Fibroblast of the conjunctiva (primary cell): ENCODE measurements at regions not wholly inside any gene's neighbourhood (a gene's known extent, or its start where the extent isn't known, plus 50 kb on each side); places are given as distances from the start of the nearest gene placed in this dataset.

Source experiments
- DNase-seq: peaks from one replicate; pipeline ENCODE4 v3.0.0-alpha.2; 2010; ENCODE audit warnings: low read depth

DNA sequence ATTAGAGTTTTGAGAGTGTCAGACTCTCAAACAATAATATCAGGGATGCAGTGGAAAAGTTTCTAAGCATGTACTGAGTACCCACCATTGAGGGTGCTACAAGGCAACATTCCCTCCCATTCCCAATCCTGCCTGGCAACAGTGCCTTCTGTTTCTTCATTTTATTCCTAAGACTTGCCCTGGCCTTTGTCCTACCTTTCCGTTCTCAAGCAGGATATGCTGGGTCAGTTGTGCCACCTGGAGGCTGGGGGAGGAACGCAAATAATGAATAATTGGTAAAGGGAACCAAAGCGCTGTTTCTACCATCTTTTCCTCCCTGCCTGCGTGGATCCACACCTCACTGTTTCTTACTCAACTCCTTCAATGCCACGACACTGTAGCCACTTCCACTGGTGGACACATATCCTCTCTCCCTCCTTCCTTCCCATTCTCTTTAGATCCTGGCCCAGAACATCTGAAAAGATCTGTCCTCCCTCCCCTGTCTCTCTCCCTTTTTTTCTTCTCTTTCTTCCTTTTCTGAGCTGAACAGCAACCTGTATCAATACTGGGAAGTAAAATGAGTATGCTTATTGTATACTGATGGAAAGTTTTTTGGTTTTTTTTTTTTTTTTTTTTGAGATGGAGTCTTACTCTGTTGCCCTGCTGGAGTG lies 149.5 kb downstream of the C9orf152 start:
- no peak for DNase-seq

DNA sequence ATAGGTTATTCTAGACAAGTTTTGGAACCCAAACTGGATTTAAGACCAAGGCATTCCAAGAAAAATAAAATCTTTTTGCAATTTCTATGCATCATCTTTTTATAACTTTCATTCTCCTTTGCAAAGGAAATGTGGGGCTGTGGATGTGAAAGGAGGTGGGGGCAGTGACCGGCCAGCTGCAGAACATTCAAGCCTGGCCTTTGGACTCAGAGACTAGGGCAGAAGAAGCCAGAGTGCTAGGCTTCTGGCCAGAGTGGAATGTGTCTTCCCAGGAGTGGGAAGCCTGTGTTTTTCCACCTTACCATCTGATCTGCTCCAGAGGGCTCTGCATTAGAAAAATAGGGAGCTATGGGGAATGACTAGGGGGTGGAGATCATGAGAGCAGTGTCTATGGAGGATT lies 148.5 kb downstream of the C9orf152 start:
- DNase-seq: no peak

DNA sequence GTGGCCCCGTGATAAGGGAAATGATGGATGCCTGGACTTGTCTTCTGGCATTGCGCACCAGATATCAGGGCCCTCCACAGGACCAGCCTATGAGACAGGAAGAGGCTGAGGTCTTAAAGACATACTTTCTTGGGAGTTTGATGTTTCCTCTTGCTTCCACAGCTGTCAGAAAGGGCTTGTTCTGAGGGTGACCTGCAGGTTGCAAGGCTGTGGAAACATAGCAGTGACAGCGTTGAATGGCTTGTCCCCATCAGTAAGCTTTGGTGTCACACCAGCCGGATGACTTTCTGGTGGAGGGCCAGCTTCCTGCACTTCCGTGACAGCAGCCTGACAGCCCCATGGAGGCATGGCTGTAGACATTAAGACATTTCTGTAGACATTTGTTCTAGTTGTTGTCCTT lies 143.2 kb downstream of the C9orf152 start:
- no peak for DNase-seq

DNA sequence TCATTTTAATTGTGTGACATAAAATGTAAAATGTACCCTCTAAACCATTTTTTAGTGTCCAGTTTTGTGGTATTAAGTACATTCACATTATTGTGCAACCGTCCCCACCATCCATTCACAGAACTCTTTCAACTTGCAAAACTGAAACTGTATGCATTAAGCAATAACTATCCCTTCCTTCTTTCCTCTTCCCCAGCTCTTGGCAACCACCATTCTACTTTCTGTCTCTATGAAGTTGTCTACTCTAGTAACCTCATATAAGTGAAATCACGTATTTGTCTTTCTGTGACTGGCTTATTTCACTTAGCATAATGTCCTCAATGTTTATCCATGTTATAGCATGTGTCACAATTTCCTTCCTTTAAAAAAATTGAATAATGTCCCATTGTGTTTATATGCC lies 142.4 kb downstream of the C9orf152 start:
- DNase-seq: peak; percentile 47

DNA sequence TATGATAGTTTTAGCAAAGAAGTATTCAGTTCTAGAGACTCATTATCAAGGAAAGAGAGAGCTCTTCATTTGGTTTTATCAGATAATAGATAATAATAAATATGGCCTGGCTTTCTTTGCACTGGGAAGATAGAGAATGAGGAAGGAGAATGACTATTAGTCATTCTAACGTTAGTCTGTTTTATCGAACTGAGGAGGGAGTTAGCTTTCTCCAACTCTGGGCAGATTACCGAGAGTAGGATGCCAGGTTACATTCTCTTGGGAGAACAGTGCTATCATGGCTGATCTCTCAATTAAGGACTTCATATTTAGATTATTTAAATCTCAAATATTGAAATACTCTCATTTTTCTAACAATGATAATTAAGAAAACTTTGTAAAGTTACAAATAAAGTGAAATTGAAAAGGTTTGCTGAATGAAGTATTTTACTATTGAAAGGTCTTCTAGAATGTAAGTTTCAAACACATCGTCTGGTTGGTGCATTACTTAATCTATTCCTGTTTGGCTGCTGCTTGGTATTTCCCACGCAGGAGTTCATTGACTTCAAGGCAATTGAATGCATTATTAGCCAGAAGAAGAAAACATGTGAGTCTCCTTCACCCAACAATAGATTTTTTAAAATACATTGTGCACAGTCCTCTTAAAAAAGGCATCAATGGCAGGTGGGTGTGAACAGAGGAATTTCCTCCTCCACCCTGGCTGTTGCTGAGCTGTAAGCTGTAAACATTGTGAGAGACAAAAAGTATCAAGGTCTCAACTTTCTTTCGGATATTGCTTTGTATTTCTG lies 140.8 kb downstream of the C9orf152 start:
- DNase-seq: no peak

DNA sequence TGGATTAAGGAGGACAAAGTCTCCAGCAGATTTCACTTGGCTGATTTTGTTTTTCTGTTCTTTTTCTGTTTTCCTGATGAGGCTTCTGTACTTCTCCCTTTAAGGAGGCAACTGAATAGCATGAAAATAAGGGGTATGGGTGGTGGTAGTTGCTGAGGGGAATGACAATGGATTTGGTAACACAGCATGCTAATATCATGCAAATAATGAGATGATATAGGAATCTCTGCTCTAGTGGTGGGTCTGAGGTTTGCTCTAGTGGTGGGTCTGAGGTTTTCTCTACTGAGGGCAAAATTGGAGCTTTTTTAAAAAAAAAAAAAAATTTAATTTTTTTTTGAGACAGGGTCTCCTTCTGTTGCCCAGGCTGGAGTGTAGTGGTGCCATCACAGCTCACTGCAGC lies 139.7 kb downstream of the C9orf152 start:
- DNase-seq: no peak

DNA sequence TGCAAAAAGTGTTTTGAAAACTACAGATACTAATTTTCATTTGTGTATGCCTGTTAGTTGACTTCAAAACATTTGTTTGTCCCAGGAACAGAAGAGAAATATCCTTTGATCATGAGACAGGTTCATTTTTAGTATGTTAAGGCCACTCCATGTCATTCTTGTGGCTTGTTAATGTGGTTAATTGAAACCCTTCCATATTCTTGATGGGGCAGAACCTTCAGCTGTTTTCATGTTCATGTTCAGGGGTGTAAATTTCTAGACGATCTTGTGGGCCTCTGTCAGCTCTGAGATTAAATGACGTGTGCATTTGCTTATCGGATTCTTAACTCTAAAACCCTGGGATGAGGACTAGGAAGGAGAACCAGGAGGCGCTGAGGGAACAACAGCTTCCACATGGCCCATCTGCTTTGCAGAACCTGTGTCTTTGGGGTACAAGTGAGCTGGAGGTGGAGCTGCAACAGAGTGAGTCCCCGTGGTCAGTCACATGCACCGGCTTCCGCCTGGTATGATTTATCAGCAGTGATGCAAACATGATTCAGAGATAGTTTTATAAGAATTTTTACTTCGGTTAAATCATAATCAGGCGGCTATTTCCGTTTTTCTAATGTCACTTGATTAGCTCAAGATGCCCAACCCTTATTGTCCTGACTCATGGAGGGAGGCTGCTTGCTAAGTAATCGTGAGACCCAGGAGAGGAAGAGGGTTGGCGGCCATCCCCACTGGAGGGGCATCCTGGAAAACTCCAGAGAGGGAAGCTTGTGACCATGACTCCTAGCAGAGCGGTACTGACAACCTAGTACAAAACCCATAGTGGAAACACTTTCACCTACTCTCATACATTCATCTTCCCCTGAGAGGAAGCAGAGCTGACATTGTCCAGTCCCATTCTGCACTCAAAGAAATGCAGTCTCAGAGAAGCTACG lies 138.4 kb downstream of the C9orf152 start:
- DNase-seq: peak; percentile 53

DNA sequence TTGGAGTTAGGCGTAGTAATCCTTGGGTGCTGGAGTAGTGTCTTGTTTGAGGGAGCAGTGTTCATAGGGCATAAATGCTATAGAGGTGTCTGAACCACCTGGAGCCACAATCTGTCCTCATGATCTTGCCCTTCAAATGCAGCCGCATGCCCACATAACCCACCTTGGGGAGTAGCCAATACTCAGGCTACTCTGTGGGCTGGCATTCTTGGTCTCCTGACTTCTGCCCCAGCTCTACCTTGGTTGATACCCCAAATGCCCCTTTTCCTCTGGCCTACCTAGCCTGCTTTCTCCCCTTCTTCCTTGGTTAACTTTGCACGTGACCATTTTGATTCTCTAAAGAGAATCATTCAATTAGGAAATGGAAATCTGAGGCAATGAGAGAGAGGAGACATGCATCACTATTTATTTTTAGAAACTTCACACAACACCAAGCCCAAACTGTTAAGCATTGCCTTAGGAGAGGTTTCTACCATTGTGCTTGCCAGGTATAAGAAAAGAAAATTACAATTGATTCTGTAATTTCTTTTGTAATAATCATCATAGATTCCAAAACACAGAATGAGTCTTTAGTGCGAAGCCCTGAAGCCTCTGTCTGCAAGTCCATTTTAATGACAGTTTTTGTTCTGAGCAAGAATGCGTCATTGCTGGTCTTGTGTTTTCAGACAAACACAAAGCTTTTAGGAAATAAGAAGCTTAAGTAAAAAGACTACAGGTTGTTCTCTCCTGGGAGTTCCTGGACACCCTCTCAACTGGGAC lies 135.2 kb downstream of the C9orf152 start:
- no peak for DNase-seq

DNA sequence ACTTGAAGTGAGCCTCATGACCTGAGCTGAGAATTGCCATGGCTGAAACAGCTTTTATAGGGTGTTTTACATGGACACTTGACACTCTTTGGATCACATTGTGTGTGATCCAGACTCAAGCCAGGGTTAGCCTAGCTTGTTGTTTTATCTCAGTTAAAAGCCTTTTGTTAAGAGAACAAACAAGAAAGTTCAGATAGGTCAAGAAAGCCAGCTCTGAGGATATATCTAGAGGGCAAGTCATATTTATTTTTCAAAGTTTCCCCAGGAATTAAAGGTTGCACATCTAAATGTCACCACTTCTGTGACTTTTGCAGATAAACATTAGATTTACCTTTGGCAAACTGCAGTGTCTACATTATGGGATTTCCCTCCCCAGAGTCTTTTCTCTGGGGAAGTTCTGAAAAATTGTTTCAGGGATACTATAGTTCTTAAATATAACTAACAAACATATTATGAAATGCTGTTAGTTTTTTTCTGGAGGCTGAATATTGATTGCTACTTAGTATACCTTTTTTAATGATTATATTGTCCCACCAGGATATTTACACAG lies 134.5 kb downstream of the C9orf152 start:
- no peak for DNase-seq

DNA sequence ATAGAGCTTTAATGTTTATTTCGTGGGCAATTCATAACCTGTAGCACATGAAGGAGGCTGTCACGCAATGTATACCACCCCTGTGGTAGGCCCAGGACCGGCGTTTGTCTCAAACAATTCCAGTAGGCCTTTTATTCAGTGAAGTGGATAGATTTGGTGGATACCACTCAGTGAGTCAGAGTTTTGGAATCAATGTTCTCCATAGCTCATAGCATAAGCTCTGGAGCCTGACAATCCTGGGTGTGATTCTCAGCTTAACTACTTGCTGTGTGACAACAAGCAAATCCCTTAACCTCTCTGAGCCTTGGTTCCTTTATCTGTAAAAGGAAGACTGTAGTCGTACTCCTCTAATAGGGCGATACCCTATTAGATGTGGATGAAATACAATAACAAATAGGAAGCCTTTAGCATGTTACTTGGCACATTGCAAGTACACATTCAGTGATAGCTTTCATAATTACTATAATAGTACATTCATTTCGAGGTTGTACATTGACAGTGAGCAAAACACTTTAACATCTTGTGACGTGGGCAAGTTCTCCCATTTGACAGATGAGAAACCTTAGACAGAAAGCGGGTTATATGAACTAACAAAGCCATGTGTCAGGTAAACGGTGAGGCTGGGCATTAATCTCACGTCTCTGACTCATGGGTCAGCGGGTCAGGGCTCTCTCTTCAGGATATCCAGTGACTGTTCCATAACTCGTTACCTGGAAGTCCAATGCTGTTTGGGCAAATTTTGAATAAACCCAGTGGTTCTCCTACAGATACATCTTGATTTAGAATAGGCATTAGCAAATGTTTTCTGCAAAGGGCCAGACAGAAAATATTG lies 130.8 kb downstream of the C9orf152 start:
- peak; percentile 27 for DNase-seq

DNA sequence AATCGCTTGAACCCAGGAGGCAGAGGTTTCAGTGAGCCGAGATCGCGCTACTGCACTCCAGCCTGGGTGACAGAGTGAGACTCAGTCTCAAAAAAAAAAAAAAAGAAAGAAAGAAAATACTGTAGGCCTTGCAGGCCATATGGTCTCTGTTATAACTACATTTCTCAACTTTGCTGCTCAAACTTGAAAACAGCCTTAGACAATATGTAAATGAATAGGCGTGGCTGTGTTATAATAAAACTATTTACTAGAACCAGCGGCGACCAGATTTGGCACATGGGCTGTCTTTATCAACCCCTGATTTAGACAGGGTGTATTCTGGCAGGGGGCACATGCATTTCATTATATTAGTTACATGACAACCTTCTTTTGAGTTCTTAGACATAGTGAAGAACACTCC lies 130.0 kb downstream of the C9orf152 start:
- DNase-seq: peak; percentile 56

DNA sequence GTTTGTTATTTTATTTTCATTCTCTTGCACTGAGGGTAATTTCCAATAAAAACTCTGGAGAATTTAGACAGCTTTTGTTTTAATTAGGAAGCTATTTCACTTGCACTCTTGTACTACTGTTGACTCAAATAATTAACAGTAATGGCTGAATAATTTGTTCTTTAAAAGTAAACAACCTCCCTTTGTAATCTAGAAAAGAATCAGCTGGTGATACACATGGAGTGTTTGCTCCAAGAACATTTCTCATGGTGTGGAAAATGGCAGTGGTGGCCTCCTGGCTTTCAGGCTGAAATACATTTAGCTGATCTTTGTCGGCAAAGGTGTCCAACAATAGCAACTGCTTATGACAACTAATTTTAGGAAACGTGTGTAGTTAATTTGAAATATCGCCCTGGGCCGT lies 129.4 kb downstream of the C9orf152 start:
- DNase-seq: no peak

DNA sequence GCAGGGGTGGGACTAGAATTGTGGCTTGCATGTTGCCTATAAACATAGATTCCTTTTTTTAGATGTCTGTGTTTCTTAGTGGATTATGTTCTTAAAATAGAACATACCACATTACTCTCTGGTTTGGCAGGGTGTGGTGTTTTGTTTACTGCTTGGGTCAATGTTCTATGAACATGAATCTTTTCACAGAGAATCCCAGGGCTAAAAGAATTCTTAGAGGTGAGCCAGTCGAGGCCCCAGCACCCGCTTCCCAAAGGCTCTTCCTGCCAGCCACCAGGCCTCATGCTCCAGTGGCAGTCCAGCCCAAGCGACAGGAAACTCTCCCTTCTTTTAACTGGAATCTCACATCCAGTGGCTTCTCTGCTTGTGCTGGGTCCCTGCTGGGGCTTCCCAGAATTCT lies 126.6 kb downstream of the C9orf152 start:
- no peak for DNase-seq

DNA sequence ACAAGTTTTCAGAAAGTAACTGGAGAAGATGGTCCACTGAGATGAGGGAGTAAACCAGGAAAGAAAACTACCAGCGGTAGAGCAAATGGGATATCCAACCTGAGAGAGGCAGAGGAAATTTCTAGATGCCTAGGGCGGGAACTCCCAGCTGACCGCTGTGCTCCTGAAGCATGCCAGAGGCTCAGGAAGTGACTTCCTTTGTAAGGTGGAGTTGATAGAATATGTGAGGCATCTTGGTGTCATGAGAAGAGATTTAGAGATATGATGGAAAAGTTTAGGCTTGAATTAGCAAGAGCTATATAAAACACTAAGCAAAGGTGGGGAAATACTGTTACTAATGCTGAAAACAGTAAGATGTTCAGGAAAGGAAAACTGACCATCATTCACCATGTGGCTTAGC lies 124.1 kb downstream of the C9orf152 start:
- no peak for DNase-seq

DNA sequence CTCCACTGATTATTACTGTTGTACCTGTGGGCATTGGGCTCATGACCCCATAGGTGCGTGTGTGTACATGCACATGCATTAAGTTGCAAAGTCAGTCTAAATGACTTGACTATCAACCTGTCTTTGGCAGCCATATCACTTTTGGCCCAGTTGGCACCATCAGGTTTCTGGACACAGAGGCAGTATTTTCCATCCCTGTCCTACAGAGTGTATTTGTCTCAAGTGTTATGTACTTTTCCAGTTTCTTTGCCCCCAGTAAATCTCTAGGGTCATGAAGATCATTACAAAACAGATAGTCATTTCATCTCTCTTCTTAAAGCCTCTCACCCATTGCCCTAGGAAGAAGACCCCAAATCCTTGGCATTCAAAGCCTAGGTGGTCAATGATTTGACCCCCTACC lies 121.4 kb downstream of the C9orf152 start:
- no peak for DNase-seq

DNA sequence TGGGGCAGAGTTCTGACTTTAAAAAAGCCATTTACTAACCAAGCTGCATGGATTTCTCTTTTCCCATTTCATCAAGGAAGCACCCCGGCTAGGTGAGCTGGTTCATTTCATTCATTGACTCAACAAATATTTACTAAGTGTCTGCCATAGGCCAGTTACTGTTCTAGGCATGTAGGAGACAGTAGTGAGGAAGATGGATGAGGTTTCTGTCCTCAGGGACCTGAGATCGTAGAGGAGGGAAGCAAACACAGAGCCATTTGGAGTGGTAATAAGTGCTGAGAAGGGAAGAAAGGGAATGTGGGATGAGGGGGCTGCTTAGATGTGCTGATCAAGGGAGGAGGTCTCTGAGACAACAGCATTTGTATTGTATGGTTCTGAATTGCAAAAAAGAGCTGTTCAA lies 120.4 kb downstream of the C9orf152 start:
- no peak for DNase-seq

DNA sequence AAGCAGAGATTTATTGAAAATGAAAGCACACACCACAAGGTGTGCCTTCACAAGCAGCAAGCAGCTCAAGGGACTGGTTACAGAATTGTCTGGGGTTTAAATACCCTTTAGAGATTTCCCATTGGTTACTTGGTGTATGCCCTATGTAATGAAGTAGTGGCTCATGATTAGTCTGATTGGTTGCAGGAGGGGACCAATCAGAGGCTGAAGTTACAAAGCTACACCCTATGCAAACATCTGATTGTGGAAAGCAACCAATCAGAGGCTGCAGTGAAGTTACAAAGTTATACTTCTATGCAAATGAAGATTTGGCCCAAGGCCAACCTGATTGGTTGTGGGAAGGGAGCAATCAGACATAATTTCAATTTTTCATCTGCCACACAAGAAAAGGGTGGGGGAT lies 119.9 kb downstream of the C9orf152 start:
- no peak for DNase-seq

DNA sequence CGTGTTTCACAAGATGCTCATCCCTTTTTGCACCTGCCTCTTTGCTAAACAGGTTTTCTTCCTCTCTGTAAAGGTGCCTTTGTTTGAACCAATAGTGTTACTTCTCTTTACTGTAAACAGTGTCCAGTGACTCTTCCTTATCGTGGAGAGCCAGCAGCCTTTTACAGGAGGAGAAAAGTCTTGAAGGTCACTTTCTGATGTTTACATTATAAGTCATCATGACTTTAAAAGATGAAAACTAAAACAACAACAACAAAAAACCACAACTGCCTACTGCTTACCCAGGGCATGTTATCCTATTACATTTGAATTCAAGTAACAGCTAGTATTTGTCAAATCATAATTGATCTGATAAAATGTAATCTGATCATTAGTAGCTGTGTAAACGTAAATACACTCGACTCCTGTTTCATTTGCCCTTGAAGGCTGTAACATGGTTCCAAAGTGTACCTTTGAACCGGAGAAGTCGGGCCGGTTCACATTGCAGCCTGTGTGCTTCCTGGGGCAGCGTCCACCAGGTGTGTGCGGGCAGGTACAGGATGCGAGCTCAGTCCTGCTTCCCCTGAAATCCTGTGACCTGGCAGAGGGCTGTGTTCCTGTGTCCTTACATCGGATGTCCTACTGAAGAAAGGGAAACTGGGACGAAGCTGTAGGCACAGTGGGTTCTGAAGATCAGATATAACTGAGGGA lies 118.1 kb downstream of the C9orf152 start:
- no peak for DNase-seq

DNA sequence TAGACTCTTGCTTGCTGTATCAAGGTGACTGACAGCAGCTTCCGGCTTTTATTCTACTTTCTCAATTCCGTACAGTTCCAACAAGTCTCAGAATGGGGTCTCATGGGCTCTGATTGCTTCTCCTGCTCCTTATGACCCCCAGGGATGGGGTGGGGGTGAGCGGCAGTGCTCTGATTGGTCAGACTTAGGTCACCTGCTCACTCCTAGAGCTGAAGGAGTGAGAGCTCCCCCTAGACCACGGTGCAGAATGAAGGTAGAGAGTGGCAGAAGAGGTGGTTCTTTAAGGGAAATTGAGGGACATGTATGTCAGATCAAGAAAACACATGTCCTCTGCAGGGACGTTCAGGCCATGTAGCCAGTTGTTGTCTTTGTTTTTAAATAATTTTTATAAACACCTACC lies 115.2 kb downstream of the C9orf152 start:
- DNase-seq: no peak

DNA sequence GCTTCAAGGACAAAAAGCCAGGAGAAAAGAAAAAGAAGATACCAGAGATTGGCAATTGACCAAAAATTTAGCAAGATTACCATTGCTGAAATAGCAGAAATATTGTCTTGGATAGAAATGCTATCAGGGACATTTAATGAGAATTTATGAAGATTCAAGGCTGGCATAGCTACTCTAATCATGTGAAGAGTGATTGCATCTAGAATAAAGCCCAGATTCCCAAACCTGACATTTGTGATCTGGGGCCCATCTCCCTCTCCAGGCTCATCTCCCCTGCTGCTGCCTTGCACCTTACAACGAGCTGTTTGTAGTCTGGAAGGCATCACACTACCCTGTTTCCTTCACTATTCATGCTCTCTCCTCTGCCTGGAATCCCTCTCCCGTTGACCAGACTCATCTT lies 114.5 kb downstream of the C9orf152 start:
- DNase-seq: no peak
